Activated CD4-positive, alpha-beta T cell treated with anti-CD3 and anti-CD28 coated beads, Interleukin-2, amount 50 U/mL, for 16 hours (primary cell): ENCODE measurements at regions not wholly inside any gene's neighbourhood (a gene's known extent, or its start where the extent isn't known, plus 50 kb on each side); places are given as distances from the start of the nearest gene placed in this dataset.

Experiments
- DNase-seq: peaks from one replicate; pipeline ENCODE4 v3.0.0-alpha.2; 2020

DNA sequence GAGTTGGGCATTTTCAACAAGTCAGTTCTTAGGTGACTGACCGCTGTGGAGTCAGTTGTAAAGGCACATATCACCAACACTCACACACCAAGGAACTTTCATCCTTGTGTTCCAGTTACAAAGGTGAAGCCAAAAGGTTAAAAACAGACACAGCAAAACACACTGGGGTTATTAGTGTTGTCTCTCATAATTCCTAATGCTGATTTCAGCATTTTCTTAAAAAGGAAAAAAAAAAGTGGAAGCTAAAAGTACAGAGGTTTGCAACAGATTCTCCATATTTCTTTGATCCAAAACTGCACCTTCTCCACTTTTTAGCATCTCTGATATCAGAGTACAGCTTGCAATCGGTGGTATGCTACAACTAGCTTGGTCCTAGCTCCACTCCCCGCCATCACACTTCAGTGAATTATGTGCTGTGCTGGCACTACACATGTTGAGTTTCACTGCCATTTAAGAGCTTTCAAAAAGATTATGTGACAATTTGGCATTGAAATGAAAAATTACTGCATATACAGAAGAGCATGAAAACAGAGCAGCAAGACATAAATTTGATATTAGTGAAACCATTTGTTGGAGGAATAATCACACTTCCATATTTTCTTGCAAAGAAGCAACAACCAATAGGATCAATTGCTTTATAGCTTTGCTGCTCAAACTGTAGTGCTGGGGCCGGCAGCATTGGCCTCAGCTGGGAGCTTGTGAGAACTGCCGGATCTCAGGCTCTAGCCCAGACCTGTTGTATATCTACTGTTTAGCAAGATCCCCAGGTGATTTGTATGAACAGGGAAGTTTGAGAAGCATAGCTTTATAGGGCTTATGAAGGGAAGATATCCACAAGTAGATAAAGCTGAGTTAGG is 62.3 kb upstream of the DAPL1 start:
- no peak for DNase-seq

DNA sequence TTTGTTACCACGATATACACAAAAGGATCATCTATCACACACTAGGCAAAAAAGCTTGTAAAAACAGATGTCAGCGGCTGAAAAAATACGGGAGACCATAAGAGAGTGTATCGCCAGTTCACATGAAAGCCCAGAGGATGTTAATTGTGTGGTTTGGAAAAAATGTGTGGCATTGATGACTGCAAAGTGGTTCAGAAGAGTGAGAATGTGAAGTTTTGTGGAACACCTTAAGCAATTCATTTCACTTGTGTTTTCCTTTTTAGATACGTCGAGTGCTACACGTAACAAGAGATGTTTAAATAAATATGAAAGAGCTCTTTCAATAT is 61.7 kb upstream of the DAPL1 start:
- no peak for DNase-seq

DNA sequence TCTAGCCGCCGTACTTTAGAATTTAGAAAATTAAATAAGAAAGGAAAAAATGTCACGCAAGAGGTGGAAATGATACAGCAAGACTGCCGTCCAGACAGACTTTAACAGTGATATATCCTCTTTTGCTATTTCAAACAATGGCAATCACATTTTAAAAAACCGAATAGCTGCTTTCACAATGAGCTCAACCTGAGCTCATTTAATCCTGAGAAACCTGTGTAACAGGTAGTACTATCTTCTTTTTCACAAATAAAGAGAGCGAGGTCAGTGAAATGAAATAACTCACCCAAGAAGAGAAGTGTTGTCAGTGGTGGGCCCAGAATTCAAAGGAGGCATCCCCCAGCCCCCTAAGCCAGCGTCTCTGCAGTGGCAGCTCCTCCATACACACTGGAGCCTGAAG is 60.7 kb upstream of the DAPL1 start:
- DNase-seq: no peak

DNA sequence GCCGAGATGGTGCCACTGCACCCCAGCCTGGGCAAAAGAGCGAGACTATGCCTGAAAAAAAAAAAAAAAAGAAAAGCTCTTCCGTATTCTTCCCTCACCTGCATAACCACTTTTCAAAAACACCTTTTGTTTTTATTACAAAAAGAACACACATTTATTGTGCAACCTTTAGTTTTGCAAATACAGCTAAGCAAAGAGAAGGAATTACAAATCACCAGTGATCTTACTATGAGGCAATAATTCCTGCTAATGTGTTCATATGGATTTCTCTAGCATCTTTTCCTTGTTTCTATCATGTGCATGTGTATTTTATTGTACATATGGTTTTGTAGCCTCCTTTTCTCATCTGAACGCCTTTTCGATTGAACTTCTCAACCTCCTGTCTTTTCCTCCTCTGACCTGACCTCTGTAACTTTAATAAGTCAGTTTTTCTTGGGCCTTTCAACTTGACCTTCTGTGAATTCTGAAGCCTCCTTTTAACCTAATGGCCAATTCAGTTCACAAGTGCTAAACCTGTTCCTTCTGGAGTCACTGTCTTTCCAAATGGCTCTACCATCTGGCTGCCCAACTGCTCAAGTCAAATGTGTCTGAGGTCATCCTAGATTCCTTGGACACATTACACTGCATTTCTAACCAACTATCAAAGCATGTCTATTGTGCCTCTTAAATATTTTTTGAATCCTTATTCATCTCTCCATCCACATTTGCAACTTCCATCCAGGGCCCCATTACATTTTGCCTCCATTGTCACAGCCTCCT is 59.1 kb upstream of the DAPL1 start:
- no peak for DNase-seq

DNA sequence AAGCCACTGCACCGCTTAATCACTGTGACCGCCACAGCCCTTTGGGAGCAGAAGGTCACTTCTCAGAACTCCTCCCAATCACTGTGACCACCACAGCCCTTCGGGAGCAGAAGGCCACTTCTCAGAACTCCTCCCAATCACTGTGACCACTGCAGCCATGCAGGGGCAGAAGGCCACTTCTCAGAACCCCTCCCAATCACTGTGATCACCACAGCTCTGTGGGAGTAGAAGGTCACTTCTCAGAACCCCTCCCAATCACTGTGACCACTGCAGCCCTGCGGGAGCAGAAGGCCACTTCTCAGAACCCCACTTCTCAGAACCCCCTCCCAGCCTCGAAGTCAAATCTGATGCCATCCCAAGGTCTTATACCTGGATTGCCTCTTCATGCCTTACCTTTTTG is 56.8 kb upstream of the DAPL1 start:
- DNase-seq: no peak

DNA sequence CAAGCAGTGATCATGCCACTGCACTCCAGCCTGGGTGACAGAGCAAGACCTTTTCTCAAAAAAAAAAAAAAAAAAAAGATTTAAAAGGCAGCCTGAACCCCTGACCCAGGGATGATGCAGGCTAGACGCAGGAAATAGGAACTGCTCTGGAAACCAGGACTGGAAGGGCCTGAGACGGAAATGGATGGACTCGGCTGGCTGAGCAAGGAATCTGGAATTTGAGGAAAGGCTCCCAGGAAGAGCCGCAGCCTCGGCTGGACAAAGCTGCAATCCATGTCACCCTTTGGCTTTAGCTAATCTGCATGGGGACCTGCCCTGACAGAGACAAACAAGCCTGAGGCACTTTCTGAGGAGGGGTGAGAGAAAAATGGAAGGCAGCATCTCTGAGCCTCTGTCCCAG is 55.0 kb upstream of the DAPL1 start:
- no peak for DNase-seq

DNA sequence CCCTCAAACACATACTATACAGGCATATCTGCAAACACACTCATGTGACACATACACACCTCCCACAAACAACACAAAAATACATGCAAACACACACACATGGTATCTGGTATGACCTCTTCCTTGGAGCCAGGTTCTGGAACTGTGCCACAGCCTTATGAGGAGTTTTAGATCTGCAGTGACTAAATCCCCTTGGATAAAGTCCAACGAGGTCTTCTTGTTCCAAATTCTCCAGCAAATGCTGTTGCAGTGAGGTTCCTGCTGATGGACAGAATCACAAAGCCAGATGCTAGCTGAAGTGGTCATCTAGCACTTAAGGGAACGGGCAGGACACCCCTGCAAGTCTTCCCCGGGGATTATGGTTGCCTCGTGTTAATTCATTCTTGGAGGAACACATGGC is 54.5 kb upstream of the DAPL1 start:
- no peak for DNase-seq

DNA sequence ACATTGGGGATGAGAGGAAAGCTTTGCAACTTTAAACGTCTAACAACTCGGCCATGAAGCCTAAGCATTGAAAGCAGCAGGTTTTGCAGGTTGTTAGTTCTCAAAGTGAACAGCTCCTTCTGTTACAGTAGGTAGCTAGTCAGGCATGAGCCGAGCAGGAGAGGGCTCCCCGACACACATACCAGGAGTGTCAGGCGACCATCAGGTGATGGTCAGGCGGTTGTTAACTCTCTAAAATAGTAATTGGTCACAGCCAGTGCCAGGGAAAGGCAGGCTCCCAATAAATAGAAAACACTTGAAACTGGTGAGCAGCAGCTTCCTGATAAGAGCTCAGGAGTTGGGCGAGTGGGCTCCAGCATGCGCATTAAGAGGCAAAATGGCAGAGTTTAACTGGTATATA is 53.5 kb upstream of the DAPL1 start:
- DNase-seq: no peak

DNA sequence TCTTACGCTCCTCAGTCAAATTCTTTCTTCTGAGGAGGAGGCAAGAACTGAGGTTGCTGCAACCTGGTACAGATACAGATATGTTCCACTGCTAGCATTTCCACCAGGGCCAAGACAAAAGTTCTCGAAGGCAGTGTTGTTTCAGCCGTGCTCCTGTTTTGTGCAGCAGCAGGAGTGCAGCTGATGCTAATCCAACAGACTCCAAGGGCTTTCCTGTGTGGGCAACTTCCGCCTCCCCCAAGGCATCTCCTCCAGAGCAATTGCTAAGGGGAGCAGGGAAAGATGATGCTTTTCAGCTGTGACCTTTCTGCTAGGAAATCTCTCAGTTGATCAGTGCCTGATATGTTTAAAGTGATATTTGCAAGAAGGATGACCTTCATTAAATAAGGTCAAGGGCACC is 52.6 kb upstream of the DAPL1 start:
- no peak for DNase-seq

DNA sequence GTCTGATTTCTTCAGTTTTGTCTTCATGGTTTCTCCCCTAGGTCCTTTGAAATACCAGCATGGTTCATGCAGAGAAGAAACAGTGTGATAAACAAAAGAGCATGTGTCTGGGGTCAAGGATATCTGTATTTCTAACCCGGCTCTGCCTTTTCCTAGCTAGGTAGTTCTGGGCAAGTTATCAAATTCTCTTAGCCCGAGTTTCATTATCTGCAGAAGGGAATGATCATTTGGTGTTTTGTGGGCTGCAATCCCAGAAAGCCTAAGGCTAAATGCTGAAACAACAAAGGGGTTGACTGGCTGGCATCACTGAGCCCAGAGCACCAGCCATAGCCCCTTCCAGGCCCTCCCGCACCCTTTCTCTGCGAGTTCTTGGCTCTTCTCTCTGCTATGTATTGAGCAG is 51.7 kb upstream of the DAPL1 start:
- no peak for DNase-seq

DNA sequence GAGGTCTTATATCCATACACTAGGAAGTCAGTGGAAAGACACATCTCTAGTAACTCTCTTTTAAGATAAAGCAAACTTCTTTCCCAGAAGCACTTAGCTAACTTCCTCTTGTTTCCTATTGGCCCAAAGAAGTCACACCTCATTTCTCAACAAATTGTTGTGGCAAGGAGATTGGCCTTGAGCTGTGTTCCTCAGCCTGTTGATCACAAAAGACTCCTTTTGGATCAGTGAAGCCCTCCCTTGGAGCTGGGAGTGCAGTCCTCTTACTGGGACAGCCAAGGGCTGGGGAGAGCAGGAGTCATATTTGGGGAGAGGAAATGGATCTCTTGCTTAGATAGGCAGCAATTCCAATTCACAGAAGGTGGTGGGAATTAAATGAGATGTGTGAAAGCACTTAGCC is 51.2 kb upstream of the DAPL1 start:
- DNase-seq: no peak

DNA sequence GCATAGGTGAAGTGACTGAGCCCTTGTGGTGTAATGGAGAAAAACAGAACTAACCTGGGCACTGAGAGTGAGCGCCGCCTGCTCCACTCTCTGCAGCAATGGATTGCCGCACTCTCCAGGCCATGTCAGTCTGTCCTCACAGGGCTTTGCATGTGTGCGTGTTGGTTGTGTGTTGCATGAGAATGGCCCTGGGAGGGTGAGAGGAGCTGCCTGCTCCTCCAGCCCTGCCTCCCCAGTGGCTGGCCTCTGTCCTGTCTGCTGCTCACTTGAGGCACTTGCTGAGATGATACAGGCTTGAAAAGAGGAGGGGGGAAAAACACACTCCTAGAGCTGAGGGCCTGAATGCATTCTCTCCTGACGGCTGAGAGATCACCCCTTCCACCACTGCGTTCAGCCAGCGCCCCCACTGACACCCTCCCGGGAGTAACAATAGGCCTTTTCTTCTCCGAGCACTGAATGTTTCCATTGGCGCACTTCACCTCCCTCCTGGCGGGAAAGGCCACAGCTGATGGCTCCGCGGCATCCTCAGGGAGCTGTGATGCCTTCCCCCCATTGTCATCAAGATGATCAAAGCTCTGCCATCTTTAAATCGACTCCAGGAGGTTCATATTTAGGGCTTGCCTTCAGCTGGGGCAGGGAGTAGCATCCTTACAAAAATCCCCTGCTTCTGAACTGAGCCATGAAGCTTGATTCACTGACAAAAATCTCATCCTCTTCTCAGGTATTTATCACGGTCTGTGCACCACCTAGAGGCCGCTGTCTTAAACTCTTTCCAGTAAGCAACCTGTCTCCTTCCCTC is 49.9 kb upstream of the DAPL1 start:
- DNase-seq: peak; percentile 31
